Activated B cell treated with CpG ODN at 0.5 μM for 24 hours (primary cell): ENCODE measurements at regions not wholly inside any gene's neighbourhood (a gene's known extent, or its start where the extent isn't known, plus 50 kb on each side); places are given as distances from the start of the nearest gene placed in this dataset.

Experiments used
- ATAC-seq: fragments of 200-7000 bp; cut with Tn5 transposase; one replicate; pipeline ENCODE4 v1.10.0; 2021; ENCODE audit warnings: low read depth, mild to moderate bottlenecking, moderate library complexity
- CTCF ChIA-PET: fragments of 350-600 bp; sonication (Branson Sonifier 250); formaldehyde crosslinking; loops from one replicate; lab custom pipeline; 2021; ENCODE audit warnings: antibody characterized with exemption; lab: Charles Lee
- POLR2A ChIA-PET: fragments of 350-600 bp; sonication (Branson Sonifier 250); formaldehyde crosslinking; loops from one replicate; lab custom pipeline; 2021; ENCODE audit warnings: antibody characterized with exemption; lab: Charles Lee
- DNase-seq: peaks from one replicate; pipeline ENCODE4 v3.0.0; 2022
- H3K27ac Mint-ChIP-seq: one replicate; pipeline ENCODE4 v1.8.0; 2020; ENCODE audit warnings: mixed read lengths
- H3K27me3 Mint-ChIP-seq: one replicate; pipeline ENCODE4 v1.8.0; 2021; ENCODE audit warnings: mixed read lengths
- H3K36me3 Mint-ChIP-seq: one replicate; pipeline ENCODE4 v1.8.0; 2021; ENCODE audit warnings: low read depth, mixed read lengths
- H3K4me1 Mint-ChIP-seq: one replicate; pipeline ENCODE4 v1.8.0; 2021; ENCODE audit warnings: mixed read lengths
- H3K4me3 Mint-ChIP-seq: one replicate; pipeline ENCODE4 v1.8.0; 2020; ENCODE audit warnings: mild to moderate bottlenecking, mixed read lengths
- H3K9me3 Mint-ChIP-seq: one replicate; pipeline ENCODE4 v1.8.0; 2020; ENCODE audit warnings: mixed read lengths
- CTCF ChIP-seq: fragments of 200-600 bp; IDR thresholded peaks from one replicate; pipeline ENCODE4 v1.8.0; 2022; ENCODE audit warnings: antibody characterized with exemption, mild to moderate bottlenecking
- intact Hi-C: fragments of 100-400 bp; cut with micrococcal nuclease; formaldehyde crosslinking; loops from one replicate; pipeline ENCODE4 v1.15.1; 2024

DNA sequence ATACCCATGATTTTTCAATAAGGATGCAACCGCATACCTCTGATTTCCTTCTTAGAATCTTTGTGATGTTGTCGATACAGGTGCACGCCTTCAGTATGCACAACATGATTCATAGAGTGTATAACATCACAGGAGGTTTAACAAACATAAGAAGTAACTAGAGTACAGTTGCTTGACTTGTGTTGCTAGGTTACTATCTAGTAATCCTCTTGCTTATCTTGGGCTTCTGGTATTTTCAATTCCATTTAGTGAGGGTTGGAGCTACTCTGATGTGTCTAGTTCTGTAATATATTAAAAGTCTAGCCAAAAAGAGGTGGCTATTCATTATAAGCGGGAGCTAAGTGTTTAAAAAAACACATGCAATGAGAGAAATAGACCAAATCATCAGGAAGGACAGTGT, 85.5 kb upstream of the TENT5A start:
- ATAC-seq (no peak), DNase-seq (no peak)
- peaks cover 2% of the 10 kb centered on the region for H3K9me3 Mint-ChIP-seq
- no peaks in the 10 kb centered on the region for H3K4me1 Mint-ChIP-seq
- no peak overlapping the region for H3K4me3 Mint-ChIP-seq
- H3K36me3 Mint-ChIP-seq = no peaks in the 10 kb centered on the region
- POLR2A ChIA-PET = no interaction called here
- H3K27me3 Mint-ChIP-seq = no peaks in the 10 kb centered on the region
- no peak for TF ChIP-seq CTCF
- no peak overlapping the region for H3K27ac Mint-ChIP-seq
- CTCF ChIA-PET = no interaction called here
- intact Hi-C loops = no loop called here

DNA sequence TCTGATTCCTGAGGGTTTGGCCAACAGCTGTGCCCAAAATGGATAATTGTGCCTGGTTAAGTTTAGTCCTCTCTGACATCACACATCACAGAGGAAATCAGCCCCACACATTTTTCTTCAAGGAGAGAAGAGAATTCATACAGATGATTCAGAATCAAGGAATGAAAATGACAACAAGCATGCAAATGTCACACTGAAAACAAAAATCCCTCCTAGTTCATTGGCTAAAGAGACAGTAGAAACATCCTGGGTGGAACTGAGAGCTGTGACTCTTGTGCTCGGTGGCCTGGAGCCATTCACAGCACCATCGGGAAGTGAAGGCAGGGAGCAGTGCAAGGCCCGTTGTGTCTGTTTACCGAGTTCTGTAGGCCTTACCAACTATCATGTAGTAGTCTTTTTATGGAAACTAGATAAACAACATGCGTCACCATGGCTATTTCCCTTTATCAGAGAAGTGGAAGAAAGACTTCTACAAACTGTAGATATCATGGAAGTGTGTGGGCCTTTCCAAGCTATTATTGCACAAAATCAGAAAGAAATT, 81.7 kb upstream of the TENT5A start:
- TF ChIP-seq CTCF = no peak
- ChIA-PET POLR2A (no interaction called here), CTCF (no interaction called here)
- H3K36me3 Mint-ChIP-seq = no peaks in the 10 kb centered on the region
- H3K27ac Mint-ChIP-seq = no peak overlapping the region
- ATAC-seq = no peak
- H3K27me3 Mint-ChIP-seq = no peaks in the 10 kb centered on the region
- H3K4me3 Mint-ChIP-seq = no peak overlapping the region
- intact Hi-C loops = no loop called here
- H3K9me3 Mint-ChIP-seq = peaks cover 2% of the 10 kb centered on the region
- no peak for DNase-seq
- H3K4me1 Mint-ChIP-seq = no peaks in the 10 kb centered on the region

- Mint-ChIP-seq H3K9me3 (peaks cover 2% of the 10 kb centered on the region), H3K27ac (no peak overlapping the region), H3K4me3 (no peak overlapping the region), H3K4me1 (no peaks in the 10 kb centered on the region), H3K27me3 (no peaks in the 10 kb centered on the region), H3K36me3 (no peaks in the 10 kb centered on the region)
- CTCF ChIA-PET = no interaction called here
- POLR2A ChIA-PET = no interaction called here
- no peak for DNase-seq
- no peak for TF ChIP-seq CTCF
- intact Hi-C loops = no loop called here
- no peak for ATAC-seq
Measured at GRCh38 chr6:81832304-81832703, 79.8 kb upstream of the TENT5A start.

DNA sequence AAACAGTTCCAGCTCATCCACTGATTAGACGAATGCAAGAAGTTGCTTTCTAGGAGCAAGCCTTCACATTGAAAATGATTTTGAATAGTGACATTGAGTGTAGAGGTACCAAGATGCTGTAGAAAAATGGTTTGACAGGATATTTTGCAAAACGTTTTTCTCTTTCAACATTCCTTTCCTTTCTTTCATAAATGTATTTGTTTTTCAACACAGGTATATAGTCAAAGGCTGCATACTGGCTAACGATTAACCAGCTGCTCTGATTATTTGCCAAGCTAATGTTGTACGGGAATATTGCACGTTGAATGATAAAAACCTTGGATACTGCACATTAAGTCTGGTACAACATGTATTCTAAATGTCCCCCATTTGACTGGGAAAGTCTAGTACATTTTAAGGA, 78.8 kb upstream of the TENT5A start:
- DNase-seq (no peak), ATAC-seq (no peak)
- intact Hi-C loops = no loop called here
- POLR2A ChIA-PET = no interaction called here
- Mint-ChIP-seq H3K27ac (no peak overlapping the region), H3K36me3 (no peaks in the 10 kb centered on the region), H3K9me3 (peaks cover 2% of the 10 kb centered on the region), H3K27me3 (no peaks in the 10 kb centered on the region), H3K4me1 (no peaks in the 10 kb centered on the region), H3K4me3 (no peak overlapping the region)
- CTCF ChIA-PET = no interaction called here
- TF ChIP-seq CTCF = no peak

DNA sequence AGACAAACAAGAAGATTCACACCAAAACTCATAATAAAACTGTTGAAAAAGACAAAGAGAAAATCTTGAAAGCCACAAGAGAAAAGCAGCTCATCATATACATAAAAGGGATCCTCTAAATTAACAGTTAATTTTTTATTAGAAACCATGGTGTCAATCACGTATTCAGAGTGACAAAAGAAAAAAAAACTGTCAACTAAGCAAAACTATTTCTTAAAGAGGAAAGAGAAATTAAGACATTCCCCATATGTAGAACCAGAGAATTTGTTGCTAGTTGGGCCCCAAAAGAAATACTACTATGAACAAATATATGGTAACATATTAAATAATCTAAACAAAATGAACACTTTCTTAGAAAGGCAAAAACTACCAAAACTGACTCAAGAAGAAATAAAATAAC, 74.3 kb upstream of the TENT5A start:
- CTCF ChIA-PET = no interaction called here
- H3K4me3 Mint-ChIP-seq = no peak overlapping the region
- no peak for ATAC-seq

More for the DNA sequence above, 74.3 kb upstream of the TENT5A start:
- intact Hi-C loops = no loop called here
- Mint-ChIP-seq H3K27ac (no peak overlapping the region), H3K9me3 (no peaks in the 10 kb centered on the region), H3K36me3 (no peaks in the 10 kb centered on the region), H3K4me1 (peaks cover 7% of the 10 kb centered on the region), H3K27me3 (no peaks in the 10 kb centered on the region)
- no peak for DNase-seq
- no peak for TF ChIP-seq CTCF
- POLR2A ChIA-PET = no interaction called here
